Astrocyte (in vitro differentiated cells and primary cell): ENCODE measurements at regions not wholly inside any gene's neighbourhood (a gene's known extent, or its start where the extent isn't known, plus 50 kb on each side); places are given as distances from the start of the nearest gene placed in this dataset.

Experiments used
- CTCF ChIP-seq: IDR thresholded peaks from 2 replicates; pipeline ENCODE4 v1.5.1; 2011; ENCODE audit warnings: low read depth, mild to moderate bottlenecking, inconsistent platforms, low read length, moderate library complexity; ENCODE audit not compliant: insufficient read depth
- EZH2 ChIP-seq: IDR thresholded peaks from 2 replicates; pipeline ENCODE4 v1.6.1; 2012; ENCODE audit warnings: mild to moderate bottlenecking, low read length, inconsistent platforms; ENCODE audit not compliant: insufficient read depth

GRCh38 chr6:90669846-90670245, 83.0 kb upstream of the MAP3K7 start:
- TF ChIP-seq CTCF (no peak), EZH2 (no peak)
